HCT116 (cell line): ENCODE measurements at regions not wholly inside any gene's neighbourhood (a gene's known extent, or its start where the extent isn't known, plus 50 kb on each side); places are given as distances from the start of the nearest gene placed in this dataset.

ENCODE experiments used
- ATAC-seq: fragments of 200-7000 bp; cut with Tn5 transposase; 2 replicates; pipeline ENCODE4 v1.9.1; 2020; ENCODE audit warnings: mild to moderate bottlenecking, moderate library complexity
- BruUV-seq: library from RNA; stranded (reverse); fragments of 400-500 nt; replicated peaks from 2 replicates; lab custom pipeline; 2021; lab: Mats Ljungman, UMichigan
- CTCF ChIA-PET: fragments of 300-600 bp; sonication (Branson Sonifier 250); formaldehyde crosslinking; loops from one replicate; lab custom pipeline; 2021; ENCODE audit warnings: antibody characterized with exemption; lab: Charles Lee
- POLR2A ChIA-PET: fragments of 300-600, 350-600 bp; sonication (Branson Sonifier 250); formaldehyde crosslinking; loops from one replicate; lab custom pipeline; 2021; ENCODE audit warnings: antibody characterized with exemption; lab: Charles Lee
- RAD21 ChIA-PET, 2 experiments: fragments of 300-600 bp; sonication (Branson Sonifier 250); formaldehyde crosslinking; loops; one replicate each; lab custom pipeline; 2023; ENCODE audit warnings: low total read pairs in 2 of 2; ENCODE audit not compliant: uncharacterized antibody in 2 of 2, unreplicated experiment in 2 of 2, low non-redundant PET in 1 of 2; lab: Charles Lee
- DNase-seq: peaks from one replicate; pipeline ENCODE4 v3.0.0-alpha.2; 2010; ENCODE audit warnings: low read depth, low spot score
- H2AFZ ChIP-seq: fragments of 200-600 bp; shearing (Covaris generic), sonication (generic); 2 replicates; pipeline ENCODE4 v1.6.1; 2017; ENCODE audit warnings: low read depth, mixed run types, mixed read lengths, antibody characterized with exemption, low read length; ENCODE audit not compliant: poor library complexity, severe bottlenecking
- H3K27ac ChIP-seq: 2 replicates; pipeline ENCODE4 v1.5.1; 2012; ENCODE audit warnings: low read depth, low read length
- H3K27me3 ChIP-seq: fragments of 200-600 bp; sonication (generic); 2 replicates; pipeline ENCODE4 v1.6.1; 2016; ENCODE audit warnings: mixed run types, low read length, mixed read lengths; ENCODE audit not compliant: insufficient read depth
- H3K36me3 ChIP-seq, 2 experiments: fragments of 200-500 bp in 1 of 2; fragments of 200-600 bp in 1 of 2; sonication (Bioruptor generic) in 1 of 2; sonication (generic) in 1 of 2; 2 replicates each; pipeline versions ENCODE4 v1.5.1 to v1.6.1; 2014 to 2016; ENCODE audit warnings: low read length in 2 of 2, inconsistent platforms in 1 of 2, mixed read lengths in 1 of 2, mixed run types in 1 of 2; ENCODE audit not compliant: insufficient read depth in 2 of 2, control insufficient read depth in 1 of 2
- H3K4me1 ChIP-seq, 2 experiments: fragments of 200-600 bp in 1 of 2; sonication (generic) in 1 of 2; 2 replicates each; pipeline versions ENCODE4 v1.5.1 to v1.6.1; 2012 to 2017; ENCODE audit warnings: low read length in 2 of 2, inconsistent platforms in 1 of 2, mild to moderate bottlenecking in 1 of 2, mixed read lengths in 1 of 2, mixed run types in 1 of 2, moderate library complexity in 1 of 2; ENCODE audit not compliant: insufficient read depth in 2 of 2, control insufficient read depth in 1 of 2
- H3K4me2 ChIP-seq: fragments of 200-600 bp; sonication (generic); 2 replicates; pipeline ENCODE4 v1.6.1; 2017; ENCODE audit warnings: mixed run types, low read length, mixed read lengths
- H3K4me3 ChIP-seq, 2 experiments: fragments of 200-600 bp in 1 of 2; sonication (generic) in 1 of 2; replicated peaks in 1 of 2; 2 replicates each; pipeline ENCODE4 v1.5.1; 2011 to 2016; ENCODE audit warnings: low read length in 2 of 2, control low read depth in 1 of 2, low read depth in 1 of 2, mild to moderate bottlenecking in 1 of 2, mixed read lengths in 1 of 2, mixed run types in 1 of 2
- H3K79me2 ChIP-seq: fragments of 200-600 bp; sonication (generic); 2 replicates; pipeline ENCODE4 v1.6.1; 2017; ENCODE audit warnings: mild to moderate bottlenecking, mixed run types, low read length, moderate library complexity, mixed read lengths; ENCODE audit not compliant: insufficient read depth
- H3K9ac ChIP-seq: fragments of 200-600 bp; sonication (generic); 2 replicates; pipeline ENCODE4 v1.6.1; 2016; ENCODE audit warnings: low read length, mixed read lengths
- H3K9me2 ChIP-seq: fragments of 200-600 bp; sonication (generic), shearing (Covaris generic); 2 replicates; pipeline ENCODE4 v1.6.1; 2017; ENCODE audit warnings: mixed run types, mild to moderate bottlenecking, moderate library complexity; ENCODE audit not compliant: insufficient read depth
- H3K9me3 ChIP-seq, 2 experiments: fragments of 200-500 bp in 1 of 2; fragments of 200-600 bp in 1 of 2; sonication (Bioruptor generic) in 1 of 2; sonication (generic) in 1 of 2; 2 replicates each; pipeline ENCODE4 v1.6.1; 2014 to 2017; ENCODE audit warnings: low read length in 2 of 2, mixed read lengths in 2 of 2, inconsistent platforms in 1 of 2, low read depth in 1 of 2, mild to moderate bottlenecking in 1 of 2, mixed run types in 1 of 2, moderate library complexity in 1 of 2; ENCODE audit not compliant: control insufficient read depth in 1 of 2, insufficient read depth in 1 of 2
- H4K20me1 ChIP-seq: fragments of 200-600 bp; sonication (generic), shearing (Covaris generic); 2 replicates; pipeline ENCODE4 v1.6.1; 2017; ENCODE audit warnings: mixed run types, mild to moderate bottlenecking, moderate library complexity; ENCODE audit not compliant: insufficient read depth
- ATF3 ChIP-seq: IDR thresholded peaks from 2 replicates; pipeline ENCODE4 v1.6.1; 2012
- CBX3 ChIP-seq: IDR thresholded peaks from 2 replicates; pipeline ENCODE4 v1.6.1; 2012; ENCODE audit warnings: low read depth
- EZH2 ChIP-seq: fragments of 200-600 bp; sonication (generic); IDR thresholded peaks from 2 replicates; pipeline ENCODE4 v1.6.1; 2017; ENCODE audit warnings: antibody characterized with exemption, mixed run types
- EZH2phosphoT487 ChIP-seq: fragments of 200-600 bp; IDR thresholded peaks from 2 replicates; pipeline ENCODE4 v1.6.1; 2018; ENCODE audit warnings: antibody characterized with exemption, borderline replicate concordance
- MAX ChIP-seq: IDR thresholded peaks from 2 replicates; pipeline ENCODE4 v1.6.1; 2012
- POLR2AphosphoS5 ChIP-seq: IDR thresholded peaks from 2 replicates; pipeline ENCODE4 v1.6.1; 2011; ENCODE audit warnings: mild to moderate bottlenecking, low read depth, low read length, moderate library complexity
- ZBTB33 ChIP-seq: IDR thresholded peaks from 2 replicates; pipeline ENCODE4 v1.6.1; 2011; ENCODE audit warnings: mild to moderate bottlenecking, low read length, moderate library complexity; ENCODE audit not compliant: insufficient replicate concordance; ENCODE audit errors: extremely low read depth
- ZFX ChIP-seq: fragments of 450-650 bp; IDR thresholded peaks from 2 replicates; pipeline ENCODE4 v1.6.1; 2017
- intact Hi-C: fragments of 100-400 bp; cut with micrococcal nuclease; formaldehyde crosslinking; loops from 2 replicates; pipeline ENCODE4 v1.10.0; 2022

- Histone ChIP-seq H3K9me3 (no peaks in the 10 kb centered on the region), H3K9ac (no peak overlapping the region), H3K4me1 (no peaks in the 10 kb centered on the region), H3K4me3 (no peak overlapping the region), H2AFZ (no peak overlapping the region), H4K20me1 (no peaks in the 10 kb centered on the region), H3K4me2 (no peak overlapping the region), H3K36me3 (no peaks in the 10 kb centered on the region), H3K27me3 (no peaks in the 10 kb centered on the region), H3K79me2 (no peaks in the 10 kb centered on the region), H3K9me2 (no peaks in the 10 kb centered on the region), H3K27ac (no peak overlapping the region)
- TF ChIP-seq ZFX (no peak), EZH2phosphoT487 (no peak), EZH2 (no peak), ATF3 (no peak), CBX3 (no peak), MAX (no peak)
- ATAC-seq: no peak
- intact Hi-C loops: no loop called here
- ChIA-PET RAD21 (no interaction called here), CTCF (no interaction called here), POLR2A (no interaction called here)
- DNase-seq: no peak
- no TSS peak for BruUV-seq
Observed at GRCh38 chr11:13102513-13102840, 93.4 kb downstream of the RASSF10 start.

- DNase-seq: no peak
- Histone ChIP-seq H3K27ac (no peak overlapping the region), H3K4me2 (no peak overlapping the region), H3K9ac (no peak overlapping the region), H3K9me3 (no peaks in the 10 kb centered on the region), H3K36me3 (no peaks in the 10 kb centered on the region), H4K20me1 (no peaks in the 10 kb centered on the region), H3K9me2 (no peaks in the 10 kb centered on the region), H3K79me2 (no peaks in the 10 kb centered on the region), H3K4me1 (no peaks in the 10 kb centered on the region), H3K4me3 (no peak overlapping the region), H2AFZ (no peak overlapping the region), H3K27me3 (no peaks in the 10 kb centered on the region)
- POLR2A ChIA-PET: no interaction called here
- no peak for ATAC-seq
- CTCF ChIA-PET: no interaction called here
- RAD21 ChIA-PET: no interaction called here
- intact Hi-C loops: no loop called here
- no TSS peak for BruUV-seq
- TF ChIP-seq POLR2AphosphoS5 (no peak), ZBTB33 (no peak), ZFX (no peak)
Observed at GRCh38 chr11:13102865-13103539, 93.9 kb downstream of the RASSF10 start.
